ENCODE measurements at regions not wholly inside any gene's neighbourhood (a gene's known extent, or its start where the extent isn't known, plus 50 kb on each side); places are given as distances from the start of the nearest gene placed in this dataset.

DNA sequence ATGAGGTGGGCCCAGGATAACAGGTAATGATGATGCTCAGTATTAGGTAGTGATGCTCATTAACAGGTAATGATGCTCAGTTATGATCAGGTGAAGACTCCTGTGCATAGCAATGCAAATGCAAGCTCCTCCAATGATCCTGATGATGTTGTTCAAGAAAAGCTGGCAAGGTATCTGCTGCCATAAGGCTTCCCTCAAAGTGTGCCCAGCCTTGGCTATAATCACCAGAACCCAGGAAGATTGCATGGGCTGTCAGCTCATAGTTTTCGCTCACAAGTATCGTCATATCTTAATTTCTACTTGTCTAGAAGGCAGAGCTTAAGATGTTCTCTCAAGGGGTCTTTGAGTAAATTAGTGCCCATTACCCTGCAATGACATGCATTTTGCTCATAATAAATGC, 366.2 kb upstream of the CLNK start:
- DNase-seq (no peak), ATAC-seq (ENCODE audit: low read depth) (no peak)
- Histone ChIP-seq H3K79me1 (ENCODE audit: low read depth in 1 of 2, low read length in 2 of 2) (no peaks in the 10 kb centered on the region), H3K27ac (ENCODE audit: insufficient read depth, low read length) (no peak overlapping the region), H3K4me2 (ENCODE audit: low read depth, low read length) (no peak overlapping the region), H3K4me1 (ENCODE audit: control insufficient read depth, insufficient read depth, low read length) (no peaks in the 10 kb centered on the region), H3K36me3 (ENCODE audit: control insufficient read depth, insufficient read depth, low read length) (no peaks in the 10 kb centered on the region), H2BK120ac (ENCODE audit: low read depth, low read length) (no peak overlapping the region), H3K23ac (ENCODE audit: low read depth, low read length) (no peak overlapping the region), H3K4ac (ENCODE audit: low read depth, low read length) (no peak overlapping the region), H3K9ac (ENCODE audit: low read depth, low read length) (no peak overlapping the region), H2BK5ac (ENCODE audit: low read depth, low read length, poor library complexity, severe bottlenecking) (no peak overlapping the region), H4K91ac (ENCODE audit: insufficient read depth, low read depth, low read length) (no peak overlapping the region), H3K9me3 (ENCODE audit: control insufficient read depth, insufficient read depth, low read length) (peaks cover 10% of the 10 kb centered on the region), H2BK20ac (ENCODE audit: low read depth, low read length) (no peak overlapping the region), H2AK9ac (replicated peaks; ENCODE audit: low read depth, low read length, poor library complexity) (no peak overlapping the region), H3K18ac (ENCODE audit: low read depth, low read length) (no peak overlapping the region), H2AK5ac (ENCODE audit: low read depth, low read length) (no peak overlapping the region), H2BK15ac (ENCODE audit: low read depth, low read length) (no peak overlapping the region), H3K9me1 (ENCODE audit: insufficient read depth, low read length) (no peaks in the 10 kb centered on the region), H3K4me3 (ENCODE audit: insufficient read depth, low read depth, low read length) (no peak overlapping the region), H4K20me1 (ENCODE audit: insufficient read depth, low read length) (no peaks in the 10 kb centered on the region), H4K8ac (ENCODE audit: low read depth in 2 of 2, low read length in 2 of 2) (no peak overlapping the region), H3K56ac (ENCODE audit: extremely low read depth, insufficient read depth, low read length) (no peak overlapping the region), H3K14ac (replicated peaks; ENCODE audit: low read depth, low read length) (no peak overlapping the region), H2AFZ (replicated peaks; ENCODE audit: low read length, poor library complexity) (no peak overlapping the region), H4K5ac (ENCODE audit: low read depth, low read length) (no peak overlapping the region), H3K27me3 (ENCODE audit: control insufficient read depth, insufficient read depth, low read length) (no peaks in the 10 kb centered on the region)
- dilution Hi-C loops (cut with HindIII; ENCODE audit: low sequenced_read_pairs, unreplicated experiment) = no loop called here
- TF ChIP-seq MAFK (IDR thresholded peaks at IDR 0.05; ENCODE audit: low read depth, low read length) (no peak), CTCF (conservative IDR thresholded peaks at IDR 0.05; ENCODE audit: low read depth, low read length) (no peak), NFE2L2 (IDR thresholded peaks at IDR 0.05; ENCODE audit: low read depth, low read length) (no peak), CEBPB (IDR thresholded peaks at IDR 0.05; ENCODE audit: low read depth, low read length) (no peak), ELK1 (IDR thresholded peaks at IDR 0.05; ENCODE audit: borderline replicate concordance, low read depth, low read length) (no peak), RFX5 (IDR thresholded peaks at IDR 0.05; ENCODE audit: low read depth, low read length) (no peak), CHD1 (IDR thresholded peaks at IDR 0.05; ENCODE audit: low read depth, low read length) (no peak), RCOR1 (IDR thresholded peaks at IDR 0.05; ENCODE audit: insufficient replicate concordance, low read length) (no peak), MXI1 (IDR thresholded peaks at IDR 0.05; ENCODE audit: borderline replicate concordance, low read depth, low read length) (no peak), FOS (IDR thresholded peaks at IDR 0.05; ENCODE audit: low read depth, low read length) (no peak), SMC3 (IDR thresholded peaks at IDR 0.05; ENCODE audit: low read depth, low read length) (no peak), RAD21 (IDR thresholded peaks at IDR 0.05; ENCODE audit: low read length) (no peak), MAZ (IDR thresholded peaks at IDR 0.05; ENCODE audit: borderline replicate concordance, low read depth, low read length) (no peak), BHLHE40 (IDR thresholded peaks at IDR 0.05; ENCODE audit: low read depth, low read length) (no peak), POLR2A (IDR thresholded peaks at IDR 0.05; ENCODE audit: low read depth, low read length) (no peak)
- TF ChIP-seq, protein P1, sequence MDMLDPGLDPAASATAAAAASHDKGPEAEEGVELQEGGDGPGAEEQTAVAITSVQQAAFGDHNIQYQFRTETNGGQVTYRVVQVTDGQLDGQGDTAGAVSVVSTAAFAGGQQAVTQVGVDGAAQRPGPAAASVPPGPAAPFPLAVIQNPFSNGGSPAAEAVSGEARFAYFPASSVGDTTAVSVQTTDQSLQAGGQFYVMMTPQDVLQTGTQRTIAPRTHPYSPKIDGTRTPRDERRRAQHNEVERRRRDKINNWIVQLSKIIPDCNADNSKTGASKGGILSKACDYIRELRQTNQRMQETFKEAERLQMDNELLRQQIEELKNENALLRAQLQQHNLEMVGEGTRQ (IDR thresholded peaks at IDR 0.05; ENCODE audit: low read depth, low read length) = no peak
- 92% methylated on average over 2 of the region's 2 CpGs; no CpG with 5 or more reads in 1 of the 2 experiments for WGBS, 2 experiments (ENCODE audit: extremely low coverage in 2 of 2, insufficient read length in 1 of 2)
- CTCF ChIA-PET = no interaction called here
- POLR2A ChIA-PET (ENCODE audit: unreplicated experiment) = no interaction called here
- in situ Hi-C loops (cut with MboI; ENCODE audit: low sequenced_read_pairs) = no loop called here
- intact Hi-C loops (cut with micrococcal nuclease) = no loop called here
- no TSS peak for BruUV-seq (replicated peaks)

Data from IMR-90 (cell line).